ENCODE measurements at regions not wholly inside any gene's neighbourhood (a gene's known extent, or its start where the extent isn't known, plus 50 kb on each side); places are given as distances from the start of the nearest gene placed in this dataset.
A peak's percentile ranks its signal among the peaks of the same experiment; 100 is the strongest.

DNA sequence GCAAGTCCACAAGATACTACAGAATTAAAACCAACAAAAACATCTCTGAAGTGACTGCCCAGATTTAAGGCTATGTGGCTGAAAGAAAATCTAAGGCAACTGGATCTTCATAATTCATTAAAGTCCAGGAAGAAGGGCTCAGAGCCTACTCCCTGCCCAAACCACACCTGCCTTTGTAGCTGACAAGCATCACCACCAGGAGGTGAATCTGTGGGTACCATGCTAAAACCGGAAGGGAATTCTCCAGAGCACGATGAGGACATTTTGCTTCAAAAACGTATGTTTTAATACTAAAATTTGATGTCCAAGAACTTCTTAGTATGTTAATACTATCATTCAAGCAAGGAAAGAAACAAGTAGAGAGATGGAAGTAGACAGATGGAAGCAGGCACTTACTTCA, 495.9 kb upstream of the NECTIN3 start:
- FAIRE-seq (peak; percentile 66), DNase-seq (ENCODE audit: insufficient read length, low spot score) (no peak)
- no peak for TF ChIP-seq POLR2A (IDR thresholded peaks at IDR 0.05; ENCODE audit: low read depth, low read length)

DNA sequence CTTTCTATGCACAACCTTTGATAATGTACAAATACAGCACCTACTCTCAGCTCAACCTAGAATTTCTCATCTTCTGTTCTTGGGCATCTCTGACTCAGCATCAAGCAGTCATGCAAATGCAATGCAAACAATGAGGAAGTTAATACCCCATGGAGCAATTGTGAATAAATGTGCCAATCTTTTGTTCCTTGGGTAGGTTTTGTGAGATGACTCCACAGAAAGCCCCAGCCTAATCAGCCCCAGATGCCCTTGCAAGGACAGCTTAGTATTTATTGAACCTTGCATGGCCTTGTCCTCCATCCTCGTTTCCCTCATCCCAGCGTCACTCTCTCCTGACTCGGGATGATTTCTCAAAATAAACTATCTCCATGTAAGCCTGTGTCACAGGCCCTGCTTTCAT, 494.7 kb upstream of the NECTIN3 start:
- TF ChIP-seq POLR2A (IDR thresholded peaks at IDR 0.05; ENCODE audit: low read depth, low read length): no peak
- DNase-seq (ENCODE audit: insufficient read length, low spot score): peak; percentile 10
- FAIRE-seq: peak; percentile 99

DNA sequence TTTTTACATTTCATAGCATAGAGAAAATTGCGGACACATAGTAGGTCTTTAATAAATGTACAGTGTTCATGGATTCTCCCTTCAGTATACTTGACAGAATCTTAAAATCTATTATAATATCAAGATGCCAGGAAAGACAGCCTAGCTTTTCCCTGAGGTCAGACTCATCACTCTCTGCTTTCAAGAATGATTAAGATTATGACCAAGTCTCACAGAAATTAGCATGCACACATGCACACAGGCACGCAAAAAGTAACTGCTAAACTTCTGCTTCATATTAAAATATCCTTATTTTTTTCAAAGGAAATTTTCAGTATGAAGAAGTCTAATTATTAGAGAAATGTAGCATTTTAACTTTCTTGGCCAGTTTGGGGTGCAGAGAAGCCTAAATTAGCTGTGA, 493.8 kb upstream of the NECTIN3 start:
- no peak for TF ChIP-seq POLR2A (IDR thresholded peaks at IDR 0.05; ENCODE audit: low read depth, low read length)
- no peak for DNase-seq (ENCODE audit: insufficient read length, low spot score)
- FAIRE-seq: no peak

DNA sequence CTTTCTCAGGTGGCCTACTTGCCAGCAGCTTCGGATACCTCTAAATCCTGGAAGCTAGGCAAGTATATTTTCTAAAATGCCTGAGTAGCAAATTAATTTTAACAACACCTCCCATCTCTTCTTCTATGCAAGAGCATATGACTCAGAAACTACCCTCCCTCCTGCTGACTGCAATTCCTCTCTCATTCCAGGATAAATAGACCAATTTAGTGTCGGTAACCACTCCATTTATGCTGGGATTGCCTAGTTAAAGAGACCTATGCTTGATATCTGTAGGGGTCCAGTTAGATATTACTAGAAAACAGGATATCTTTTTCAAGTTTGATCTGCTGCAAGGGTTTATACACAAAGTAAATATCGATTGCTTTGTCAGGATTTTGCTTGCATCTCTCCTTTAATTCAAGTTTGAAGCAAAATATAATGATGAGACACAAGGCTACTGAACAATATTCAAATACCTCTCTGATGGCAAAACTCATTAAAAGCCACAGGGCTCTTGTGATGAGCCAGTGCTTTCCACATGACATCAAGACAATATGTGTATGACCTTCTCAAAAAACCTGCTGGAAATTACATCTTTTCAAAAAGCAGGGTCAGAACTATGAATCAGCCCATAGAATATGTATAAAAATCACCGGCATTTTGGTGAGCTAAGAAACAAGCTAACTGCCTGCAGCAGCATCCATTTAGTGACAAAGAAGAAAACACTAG, 491.6 kb upstream of the NECTIN3 start:
- FAIRE-seq (peak; percentile 88), DNase-seq (ENCODE audit: insufficient read length, low spot score) (no peak)
- no peak for TF ChIP-seq POLR2A (IDR thresholded peaks at IDR 0.05; ENCODE audit: low read depth, low read length)

DNA sequence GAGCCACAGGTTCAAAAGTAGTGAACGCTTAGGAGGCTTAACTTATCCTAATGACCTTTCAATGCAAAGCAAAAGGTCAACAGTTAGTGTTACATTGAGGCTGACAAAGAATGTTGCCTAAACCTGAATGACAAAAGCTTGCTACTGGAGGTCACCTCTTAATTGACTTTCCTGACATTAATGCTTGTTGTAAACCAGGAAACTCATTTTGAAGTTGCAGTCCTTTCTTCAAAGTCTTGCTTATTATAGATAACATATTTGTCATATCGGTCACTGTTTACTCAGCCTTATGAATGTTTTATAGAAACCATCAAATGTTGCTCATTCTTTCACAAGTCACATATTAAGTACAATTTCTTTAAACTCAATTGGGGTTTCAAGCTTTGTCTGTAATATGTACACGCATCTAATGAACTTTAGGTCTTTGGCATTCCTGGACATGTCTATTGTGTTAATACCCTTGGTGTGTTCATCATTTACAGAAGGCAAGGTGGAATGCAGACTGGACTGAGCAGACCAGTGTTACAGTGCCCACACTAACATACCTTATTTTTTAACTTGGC, 488.2 kb upstream of the NECTIN3 start:
- FAIRE-seq: peak; percentile 65
- no peak for DNase-seq (ENCODE audit: insufficient read length, low spot score)
- TF ChIP-seq POLR2A (IDR thresholded peaks at IDR 0.05; ENCODE audit: low read depth, low read length): no peak

DNA sequence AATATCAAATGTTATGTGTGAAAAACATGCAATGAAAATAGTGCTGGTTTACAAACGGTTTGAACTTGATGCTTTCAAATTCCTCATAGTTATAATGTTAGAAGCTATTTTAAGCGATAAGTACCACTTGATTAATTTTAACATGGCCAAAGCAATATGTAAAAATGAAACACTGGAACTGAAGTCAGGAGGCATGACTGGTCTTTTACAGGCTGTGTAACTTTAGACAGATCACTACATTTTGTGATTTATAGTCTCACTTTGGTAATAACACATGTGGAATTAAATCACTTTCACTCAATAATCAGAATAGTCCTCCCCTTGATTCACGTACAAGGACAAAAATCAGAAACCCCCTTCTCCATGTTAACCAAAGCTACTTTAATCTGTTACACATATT, 482.7 kb upstream of the NECTIN3 start:
- FAIRE-seq (no peak), DNase-seq (ENCODE audit: insufficient read length, low spot score) (no peak)
- no peak for TF ChIP-seq POLR2A (IDR thresholded peaks at IDR 0.05; ENCODE audit: low read depth, low read length)

DNA sequence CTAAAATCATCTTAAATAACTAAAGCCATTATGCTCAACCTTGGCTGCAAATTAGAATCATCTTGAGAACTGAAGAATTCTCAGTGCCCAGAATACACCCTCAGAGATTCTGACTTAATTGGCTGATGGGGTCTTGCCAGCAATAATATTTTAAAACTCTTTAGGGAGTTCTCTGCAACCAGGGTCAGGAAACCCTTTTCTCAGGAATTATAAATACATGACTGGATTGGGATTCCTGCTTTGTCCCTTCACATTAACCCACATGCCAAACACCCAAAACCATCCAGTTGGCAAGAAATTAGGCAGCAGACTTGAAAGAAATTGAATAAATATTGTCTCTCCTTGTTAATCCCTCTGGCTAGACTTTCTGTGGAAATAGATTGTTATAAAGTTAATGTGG, 482.3 kb upstream of the NECTIN3 start:
- no peak for TF ChIP-seq POLR2A (IDR thresholded peaks at IDR 0.05; ENCODE audit: low read depth, low read length)
- no peak for FAIRE-seq
- no peak for DNase-seq (ENCODE audit: insufficient read length, low spot score)

DNA sequence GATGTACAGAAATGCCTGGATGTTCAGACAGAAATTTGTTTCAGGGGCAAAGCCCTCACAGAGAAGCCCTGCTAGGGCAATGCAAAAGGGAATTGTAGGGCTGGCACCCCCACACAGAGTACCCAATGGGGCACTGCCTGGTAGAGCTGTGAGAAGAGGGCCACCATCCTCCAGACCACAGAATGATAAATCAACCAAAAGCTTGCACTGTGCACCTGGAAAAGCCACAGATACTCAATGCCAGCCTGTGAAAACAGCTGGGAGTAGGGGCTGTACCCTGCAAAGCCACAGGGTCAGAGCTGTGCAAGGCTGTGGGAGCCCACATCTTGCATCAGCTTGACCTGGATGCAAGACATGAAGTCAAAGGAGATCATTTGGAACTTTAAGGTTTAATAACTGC, 477.9 kb upstream of the NECTIN3 start:
- DNase-seq (ENCODE audit: insufficient read length, low spot score): no peak
- no peak for TF ChIP-seq POLR2A (IDR thresholded peaks at IDR 0.05; ENCODE audit: low read depth, low read length)
- no peak for FAIRE-seq

DNA sequence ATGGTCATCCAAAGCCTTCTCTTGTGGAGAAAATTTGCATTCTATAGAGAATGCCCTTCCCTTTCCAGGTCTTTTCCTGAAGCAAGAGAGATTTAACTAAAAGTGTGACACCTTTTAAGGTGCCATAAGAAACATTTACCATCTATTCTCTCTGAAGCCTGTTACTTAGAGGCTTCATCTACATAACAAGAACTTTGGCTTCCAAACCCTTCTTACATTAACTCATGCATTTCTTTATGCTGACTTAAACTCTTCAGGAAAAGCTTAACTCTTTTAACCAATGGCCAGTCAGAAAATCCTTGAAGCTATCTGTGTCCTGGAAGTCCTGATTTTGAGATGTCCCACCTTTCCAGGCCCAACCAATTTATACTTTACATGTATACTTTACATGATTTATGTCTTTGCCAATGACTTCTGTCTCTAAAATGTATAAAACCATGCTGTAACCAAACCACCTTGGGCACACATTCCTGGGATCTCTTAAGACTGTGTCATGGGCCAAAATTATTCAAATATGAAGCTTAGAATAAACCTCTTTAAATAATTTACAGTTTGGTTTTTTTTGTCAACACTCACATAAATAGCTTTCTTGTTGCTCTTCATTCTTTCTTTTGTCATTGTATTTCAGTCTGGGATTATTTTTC, 472.6 kb upstream of the NECTIN3 start:
- no peak for FAIRE-seq
- no peak for DNase-seq (ENCODE audit: insufficient read length, low spot score)
- TF ChIP-seq POLR2A (IDR thresholded peaks at IDR 0.05; ENCODE audit: low read depth, low read length): no peak

DNA sequence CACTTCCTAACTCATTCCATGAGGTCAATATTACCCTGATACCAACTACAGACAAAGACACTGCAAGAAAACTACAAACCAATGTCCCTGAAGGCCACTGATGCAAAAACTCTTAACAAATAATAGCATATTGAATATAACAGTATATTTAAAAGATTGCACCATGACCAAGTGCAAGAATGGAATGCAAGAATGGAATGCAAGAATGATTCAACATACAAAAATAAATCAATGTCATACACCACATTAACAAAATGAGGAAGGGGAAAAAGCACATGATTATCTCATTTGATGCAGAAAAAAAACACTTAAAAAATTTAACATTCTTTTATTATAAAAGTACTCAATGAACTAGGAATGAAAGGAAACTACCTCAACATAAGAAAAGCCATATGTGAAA, 463.1 kb upstream of the NECTIN3 start:
- DNase-seq (ENCODE audit: insufficient read length, low spot score) (no peak), FAIRE-seq (no peak)
- no peak for TF ChIP-seq POLR2A (IDR thresholded peaks at IDR 0.05; ENCODE audit: low read depth, low read length)

DNA sequence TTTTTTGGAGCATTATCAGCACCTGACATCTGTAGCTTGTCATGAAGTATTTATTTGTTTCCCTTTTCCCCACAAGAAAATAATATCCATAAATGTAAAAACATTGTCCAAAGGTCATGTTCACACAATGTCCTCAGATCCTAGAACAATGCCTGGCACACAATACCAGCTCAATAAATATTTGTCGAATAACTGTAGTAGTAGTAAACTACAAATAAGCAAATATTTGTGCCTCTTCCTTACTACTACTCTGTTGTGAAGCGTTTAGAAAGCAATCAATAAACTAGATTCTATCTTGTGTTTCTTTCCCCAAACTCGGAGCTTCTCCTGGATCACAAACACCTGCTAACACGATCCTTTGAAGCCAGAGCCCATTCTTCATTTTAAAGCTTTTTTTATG, 459.6 kb upstream of the NECTIN3 start:
- DNase-seq (ENCODE audit: insufficient read length, low spot score): no peak
- FAIRE-seq: no peak
- TF ChIP-seq POLR2A (IDR thresholded peaks at IDR 0.05; ENCODE audit: low read depth, low read length): no peak

DNA sequence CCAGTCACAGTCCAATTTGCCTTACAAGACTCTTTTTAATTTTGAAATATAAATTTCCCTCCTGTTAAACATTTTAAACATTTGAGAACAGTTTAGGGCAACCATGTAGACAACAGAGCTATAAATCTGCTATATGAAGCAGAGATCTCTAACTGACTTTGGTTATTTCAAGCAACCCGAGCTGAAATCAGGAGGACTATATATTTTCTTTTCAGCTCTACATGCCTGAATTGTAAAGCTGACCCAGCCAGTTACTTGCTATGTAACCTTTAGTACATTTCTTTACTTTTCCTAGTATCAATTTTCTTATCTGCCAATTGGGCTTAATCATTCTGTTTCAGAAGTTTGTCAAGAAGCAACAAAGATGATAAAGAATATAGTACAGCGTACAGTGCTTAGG, 457.4 kb upstream of the NECTIN3 start:
- no peak for FAIRE-seq
- DNase-seq (ENCODE audit: insufficient read length, low spot score): no peak
- no peak for TF ChIP-seq POLR2A (IDR thresholded peaks at IDR 0.05; ENCODE audit: low read depth, low read length)

DNA sequence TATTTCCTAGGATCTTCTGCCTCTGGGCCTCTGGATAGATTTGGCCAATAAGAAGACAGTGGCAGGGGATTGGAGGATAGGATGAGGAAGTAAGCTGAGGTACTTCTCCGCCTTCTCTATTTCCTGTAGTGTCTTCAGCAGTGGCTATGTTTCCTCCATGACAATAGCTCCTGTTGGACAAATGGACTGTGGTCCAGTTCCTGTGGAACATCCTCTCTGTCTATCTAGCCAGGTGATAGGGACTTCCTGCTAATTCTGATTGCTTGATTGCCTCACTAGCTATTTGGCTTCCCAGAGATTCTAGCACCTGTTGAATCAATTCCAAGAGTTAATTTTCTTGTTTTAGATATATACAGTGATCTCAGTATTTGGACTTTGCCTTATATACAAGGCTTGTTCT, 456.2 kb upstream of the NECTIN3 start:
- no peak for TF ChIP-seq POLR2A (IDR thresholded peaks at IDR 0.05; ENCODE audit: low read depth, low read length)
- FAIRE-seq (no peak), DNase-seq (ENCODE audit: insufficient read length, low spot score) (no peak)

DNA sequence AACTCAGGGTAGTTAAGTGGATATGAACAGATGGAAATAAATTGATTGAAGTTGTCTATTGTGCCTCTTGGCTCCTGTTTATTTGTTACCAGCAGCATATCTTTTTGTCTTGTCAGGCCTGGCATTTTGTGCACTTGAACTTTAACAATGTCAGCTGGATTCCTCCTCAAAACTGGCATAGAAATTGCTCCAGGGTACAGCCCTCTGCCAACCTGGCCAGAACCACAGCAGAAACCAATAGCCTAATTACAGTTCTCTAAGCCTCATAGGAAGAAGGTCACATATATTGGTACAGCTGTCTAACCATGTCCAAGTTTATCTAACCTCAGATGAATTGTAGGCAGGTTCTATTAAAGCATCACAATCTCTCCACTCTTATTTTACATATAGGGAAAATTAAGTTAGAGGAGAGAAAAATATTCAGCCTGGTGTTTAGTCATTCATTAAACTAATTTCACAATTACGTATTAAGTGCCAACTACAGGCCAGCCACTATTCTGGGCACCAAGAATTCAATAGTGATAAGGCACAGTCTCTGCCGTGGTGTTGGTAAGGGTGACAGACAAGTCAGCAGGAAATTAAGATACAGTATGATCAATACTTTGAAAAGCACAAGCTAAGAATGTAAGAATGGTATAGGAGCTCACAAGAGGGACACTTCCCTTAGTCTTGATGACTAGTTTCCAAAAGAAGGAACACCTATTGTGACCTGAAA, 452.9 kb upstream of the NECTIN3 start:
- TF ChIP-seq POLR2A (IDR thresholded peaks at IDR 0.05; ENCODE audit: low read depth, low read length): no peak
- no peak for DNase-seq (ENCODE audit: insufficient read length, low spot score)
- no peak for FAIRE-seq

Measured in H54 (cell line).